Fibroblast of skin of back (primary cell): ENCODE measurements at regions not wholly inside any gene's neighbourhood (a gene's known extent, or its start where the extent isn't known, plus 50 kb on each side); places are given as distances from the start of the nearest gene placed in this dataset.
"Not testable (repeated sequence)": the region's sequence is repeated elsewhere in the genome, so short reads cannot be mapped to it uniquely, and the experiment has no call there.

Experiments
- DNase-seq: peaks from one replicate; pipeline ENCODE4 v3.0.0-alpha.2; 2013

DNA sequence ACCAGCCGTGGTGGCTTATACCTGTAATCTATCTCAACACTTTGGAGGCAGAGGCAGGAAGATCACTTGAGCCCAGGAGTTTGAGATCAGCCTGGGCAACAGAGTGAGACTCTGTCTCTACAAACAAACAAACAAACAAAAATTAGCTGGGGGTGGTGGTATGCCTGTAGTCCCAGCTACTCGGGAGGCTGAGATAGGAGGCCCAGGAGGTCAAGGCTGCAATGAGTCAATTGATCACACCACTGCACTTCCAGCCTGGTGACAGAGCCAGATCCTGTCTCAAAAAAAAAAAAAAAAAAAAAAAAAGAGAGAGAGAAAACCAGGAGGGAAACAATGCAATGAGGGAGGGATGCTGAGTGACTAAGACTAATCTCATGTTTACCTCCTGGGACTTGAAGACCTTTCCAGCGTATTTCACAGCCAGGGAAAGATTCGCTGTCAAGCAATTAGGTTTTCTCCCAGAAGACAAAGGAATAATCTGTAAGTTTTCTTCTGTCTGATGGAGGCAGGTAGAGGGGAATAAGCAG, 51.1 kb upstream of the MIER3 start:
- DNase-seq = no peak

DNA sequence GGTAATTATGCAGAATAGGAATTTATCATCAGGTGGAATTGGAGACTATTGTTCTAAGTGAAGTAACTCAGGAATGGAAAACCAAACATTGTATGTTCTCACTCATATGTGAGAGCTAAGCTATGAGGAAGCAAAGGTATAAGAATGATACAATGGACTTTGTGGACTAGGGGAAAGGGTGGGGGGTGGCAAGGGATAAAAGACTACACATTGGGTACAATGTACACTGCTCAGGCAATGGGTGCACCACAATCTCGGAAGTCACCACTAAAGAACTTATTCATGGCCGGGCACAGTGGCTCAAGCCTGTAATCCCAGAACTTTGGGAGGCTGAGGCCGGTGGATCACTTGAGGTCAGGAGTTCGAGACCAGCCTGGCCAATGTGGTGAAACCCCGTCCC, 51.6 kb upstream of the MIER3 start:
- not testable (repeated sequence) for DNase-seq

GRCh38 chr5:57004800-57005199, 52.9 kb upstream of the MIER3 start:
- DNase-seq = no peak

DNA sequence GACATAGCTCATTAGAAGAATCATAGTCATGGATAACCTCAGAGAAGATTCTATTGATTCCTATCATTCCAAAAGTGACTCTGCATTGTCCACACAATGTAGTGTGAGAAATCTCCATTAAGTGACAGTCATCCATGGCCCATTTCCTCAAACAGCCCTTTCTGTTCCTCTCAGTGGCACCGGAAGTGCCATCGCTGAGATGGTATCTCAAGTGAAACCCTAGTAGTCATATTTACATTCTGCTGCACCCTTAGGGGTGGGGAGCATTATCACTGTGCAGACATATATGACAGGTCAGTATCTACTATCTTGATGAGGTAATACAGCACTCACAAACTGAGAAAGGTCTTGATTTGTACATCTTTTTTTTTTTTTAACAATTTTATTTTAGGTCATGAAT, 55.4 kb upstream of the MIER3 start:
- DNase-seq = no peak

DNA sequence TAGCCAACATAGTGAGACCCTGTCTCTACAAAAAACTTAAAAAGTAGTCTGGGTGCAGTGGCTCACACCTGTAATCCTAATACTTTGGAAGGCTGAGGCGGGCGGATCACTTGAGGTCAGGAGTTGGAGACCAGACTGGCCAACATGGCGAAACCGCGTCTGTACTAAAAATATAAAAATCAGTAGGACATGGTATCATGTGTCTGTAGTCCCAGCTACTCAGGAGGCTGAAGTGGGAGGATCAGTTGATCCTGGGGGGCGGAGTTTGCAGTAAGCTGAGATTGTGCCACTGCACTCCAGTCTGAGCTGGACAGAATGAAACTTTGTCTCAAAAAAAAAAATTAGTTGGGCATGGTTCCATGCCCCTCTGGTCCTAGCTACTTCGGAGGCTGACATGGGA, 57.9 kb upstream of the MIER3 start:
- no peak for DNase-seq

DNA sequence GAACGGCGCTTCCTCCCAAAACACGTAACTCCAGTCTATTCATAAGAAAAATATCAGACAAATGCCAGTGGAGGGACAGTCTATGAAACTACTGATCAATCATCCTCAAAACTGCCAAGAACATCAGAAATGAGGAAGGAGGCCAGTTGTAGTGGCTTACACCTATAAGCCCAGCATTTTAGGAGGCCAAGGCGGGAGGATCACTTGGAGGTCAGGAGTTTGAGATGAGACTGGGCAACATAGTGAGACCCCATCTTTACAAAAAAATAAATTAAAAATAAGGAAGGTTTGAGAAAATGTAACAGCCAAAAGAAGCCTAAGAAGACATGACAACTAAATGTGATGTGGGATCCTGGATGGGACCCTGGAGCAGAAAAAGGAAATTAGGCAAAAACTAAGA, 58.9 kb upstream of the MIER3 start:
- no peak for DNase-seq

- no peak for DNase-seq
Measured at GRCh38 chr5:57012511-57012910, 60.6 kb upstream of the MIER3 start.

GRCh38 chr5:57025961-57026360, 74.0 kb upstream of the MIER3 start:
- DNase-seq = no peak

DNA sequence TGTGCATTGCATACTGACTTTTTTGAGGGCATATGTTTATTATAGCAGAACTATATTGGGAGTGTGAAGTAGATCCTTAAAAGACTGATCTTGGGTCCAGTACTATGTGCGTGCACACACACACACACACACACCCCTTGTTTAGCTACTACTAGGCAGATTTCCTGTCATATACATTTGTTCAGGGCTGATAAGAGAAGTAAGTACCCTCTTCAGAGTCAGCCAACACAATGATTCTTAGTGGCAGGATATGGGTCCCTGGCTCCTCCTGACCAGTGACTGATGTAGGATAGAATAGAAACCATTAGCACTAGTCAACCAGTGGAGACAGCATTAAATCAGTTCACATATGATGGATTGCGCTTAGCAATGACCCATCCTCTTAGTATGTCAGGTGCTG, 76.2 kb upstream of the MIER3 start:
- DNase-seq = no peak

DNA sequence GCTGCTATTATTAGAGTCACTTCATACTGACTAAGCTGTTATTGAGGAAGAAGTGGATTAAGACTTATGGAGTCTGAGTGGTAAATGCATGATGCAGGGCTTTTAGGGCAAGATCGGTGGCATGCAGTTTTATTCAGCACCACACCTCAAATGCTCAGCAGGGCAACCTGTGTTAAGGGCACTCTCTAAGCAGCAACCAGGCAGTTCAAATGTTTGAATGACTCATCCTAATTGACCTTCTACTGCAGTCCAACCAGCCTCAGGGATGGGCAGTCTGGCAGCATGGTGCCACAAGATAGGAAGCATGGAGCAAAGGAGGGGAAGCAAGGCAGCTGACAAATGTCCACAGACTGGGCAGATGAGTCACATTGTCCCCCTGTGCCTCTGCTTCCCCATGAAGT, 80.2 kb upstream of the MIER3 start:
- no peak for DNase-seq

- DNase-seq = no peak
Measured at GRCh38 chr5:57033103-57033502, 81.2 kb upstream of the MIER3 start.

DNA sequence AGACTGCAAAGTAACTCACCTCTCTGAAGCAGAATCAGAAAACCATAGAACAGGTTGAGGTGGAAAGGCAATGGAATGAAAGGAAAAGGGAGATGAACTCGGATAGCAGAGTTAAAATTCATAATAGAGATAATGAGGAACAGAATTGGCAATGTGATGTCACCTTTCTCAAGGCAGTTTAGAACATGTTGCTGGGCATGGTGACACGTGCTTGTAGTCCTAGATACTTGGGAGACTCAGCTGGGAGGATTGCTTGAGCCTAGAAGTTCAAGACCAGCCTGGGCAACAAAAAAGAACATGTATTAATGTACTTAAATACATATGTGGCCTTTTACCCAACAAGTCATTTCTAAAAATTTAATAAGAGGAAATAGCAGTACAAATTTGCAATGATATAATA, 81.6 kb upstream of the MIER3 start:
- no peak for DNase-seq

DNA sequence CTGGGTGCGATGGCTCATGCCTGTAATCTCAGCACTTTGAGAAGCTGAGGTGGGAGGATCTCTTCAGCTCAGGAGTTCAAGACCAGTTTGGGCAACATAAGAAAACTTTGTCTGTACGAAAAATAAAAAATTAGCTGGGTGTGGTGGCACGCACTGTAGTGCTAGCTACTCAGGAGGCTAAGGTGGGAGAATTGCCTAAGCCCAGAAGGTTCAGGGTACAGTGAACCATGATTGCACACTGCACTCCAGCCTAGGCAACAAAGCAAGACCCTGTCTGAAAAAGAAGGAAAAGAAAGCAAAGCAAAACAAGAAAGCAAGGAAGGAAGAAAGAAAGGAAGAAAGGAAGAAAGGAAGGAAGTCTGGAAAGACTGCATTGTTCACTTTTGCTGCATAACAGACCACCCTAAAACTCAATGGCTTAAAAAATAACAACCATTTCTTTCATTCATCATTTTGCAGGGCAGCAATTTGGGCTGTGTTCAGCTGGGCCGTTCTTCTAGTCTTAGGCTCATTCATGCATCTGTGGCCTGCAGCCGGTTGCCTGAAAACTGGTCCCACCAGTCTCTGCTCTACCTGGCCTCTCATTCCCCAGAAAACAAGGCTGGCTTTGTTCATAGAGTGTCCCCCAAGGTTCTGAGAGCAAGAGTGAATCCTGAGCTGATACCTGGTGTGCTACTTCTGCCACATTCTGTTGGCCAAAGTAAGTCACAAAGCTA, 82.4 kb upstream of the MIER3 start:
- DNase-seq = no peak

GRCh38 chr5:57035955-57036354, 84.0 kb upstream of the MIER3 start:
- DNase-seq = no peak

DNA sequence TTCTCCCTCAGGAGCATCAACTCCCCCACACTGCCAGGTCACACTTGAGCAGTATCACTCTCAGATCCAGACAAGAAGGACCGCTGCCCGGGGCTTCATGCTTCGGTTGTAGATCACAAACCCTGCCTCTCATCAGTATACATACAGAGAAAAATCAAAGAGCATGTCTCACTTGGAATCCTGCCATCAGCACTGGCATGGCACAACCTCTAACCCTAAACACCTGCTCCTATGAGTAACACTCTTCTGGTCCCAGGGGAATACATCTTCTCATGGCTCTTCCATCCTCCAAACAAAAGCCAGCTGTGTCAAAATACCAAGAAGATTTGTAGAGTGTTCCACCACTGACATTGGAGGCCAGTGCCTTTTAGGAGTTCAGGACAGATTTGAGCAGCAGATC, 84.8 kb upstream of the MIER3 start:
- no peak for DNase-seq

- no peak for DNase-seq
Measured at GRCh38 chr5:57037355-57037754, 85.4 kb upstream of the MIER3 start.

GRCh38 chr5:57041570-57041969, 89.6 kb upstream of the MIER3 start:
- no peak for DNase-seq

- no peak for DNase-seq
Measured at GRCh38 chr5:57042524-57042931, 90.6 kb upstream of the MIER3 start.

GRCh38 chr5:57054135-57054534, 102.2 kb upstream of the MIER3 start:
- DNase-seq = no peak

- DNase-seq = no peak
Measured at GRCh38 chr5:57054671-57055070, 102.7 kb upstream of the MIER3 start.

GRCh38 chr5:57055731-57056130, 103.8 kb upstream of the MIER3 start:
- DNase-seq = no peak

DNA sequence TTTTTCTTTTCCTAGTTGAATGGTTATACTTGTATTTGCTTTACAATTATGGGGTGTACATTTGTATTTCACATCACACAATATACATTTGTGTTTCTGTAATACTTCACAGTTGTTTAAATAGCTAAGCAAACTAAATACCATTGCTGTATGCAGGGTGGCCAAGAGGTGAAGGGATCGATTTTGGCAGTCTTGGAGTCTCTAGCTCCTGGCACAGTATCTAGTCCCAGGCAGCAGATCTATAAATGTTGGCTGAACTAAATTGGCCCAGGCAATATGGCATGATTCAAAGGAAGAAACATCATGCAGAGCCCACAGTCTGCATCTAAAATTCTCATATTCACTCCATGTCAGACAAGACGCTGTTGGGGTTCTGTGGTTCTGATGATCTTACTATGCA, 110.1 kb upstream of the GPBP1 start:
- no peak for DNase-seq

DNA sequence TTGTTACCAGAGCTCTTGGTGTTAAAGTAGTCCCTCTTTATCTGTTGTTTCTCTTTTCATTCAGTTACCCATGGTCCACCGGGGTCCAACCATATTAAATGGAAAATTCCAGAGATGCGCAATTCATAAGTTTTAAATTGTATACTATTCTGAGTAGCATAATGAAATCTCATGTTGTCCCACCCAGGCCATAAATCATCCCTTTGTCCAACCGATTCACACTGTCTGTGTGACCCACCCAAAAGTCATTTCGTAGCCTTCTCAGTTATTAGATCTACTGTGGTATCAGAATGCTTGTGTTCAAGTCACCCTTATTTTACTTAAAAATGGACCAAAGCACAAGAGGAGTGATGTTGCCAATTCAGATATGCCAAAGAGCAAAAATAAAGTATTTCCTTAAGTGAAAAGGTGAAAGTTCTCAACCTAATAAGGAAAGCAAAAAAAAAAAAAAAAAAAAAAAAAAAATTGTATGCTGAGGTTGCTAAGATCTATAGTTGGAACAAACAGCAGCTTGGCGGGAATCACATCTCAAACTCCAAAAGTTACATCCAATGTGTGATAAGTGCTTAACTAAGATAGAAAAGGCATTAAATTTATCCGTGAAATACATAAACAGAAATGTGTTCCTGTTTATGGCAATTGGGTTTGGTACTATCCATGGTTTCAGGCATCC, 106.8 kb upstream of the GPBP1 start:
- no peak for DNase-seq

DNA sequence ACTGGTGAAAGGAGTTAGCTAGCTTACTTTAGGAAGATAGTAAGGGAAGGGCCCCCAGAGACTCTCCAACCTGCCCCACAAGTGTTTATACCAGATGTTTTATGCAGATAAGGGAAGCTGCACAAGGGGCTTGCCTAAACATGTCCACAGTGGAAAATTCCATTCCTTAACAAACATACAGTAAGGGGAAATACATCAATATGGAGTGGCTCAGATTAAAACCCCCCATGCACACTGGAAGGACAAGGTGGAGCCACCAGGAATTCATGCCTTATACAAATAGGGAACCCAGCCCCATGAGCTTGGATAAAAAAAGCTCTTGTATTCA, 106.3 kb upstream of the GPBP1 start:
- no peak for DNase-seq
